Esophagus squamous epithelium (tissue), 5 donors: ENCODE measurements at regions not wholly inside any gene's neighbourhood (a gene's known extent, or its start where the extent isn't known, plus 50 kb on each side); places are given as distances from the start of the nearest gene placed in this dataset.

Experiments
- DNase-seq: peaks from one replicate; lab custom pipeline; 2025; lab: John Stamatoyannopoulos, UW
- H3K27ac ChIP-seq, 4 donors: fragments of 200-600 bp; sonication (generic); one replicate each; pipeline ENCODE4 v1.5.1; 2016 to 2019; ENCODE audit warnings: mild to moderate bottlenecking in 1 of 4
- H3K27me3 ChIP-seq, 4 donors: fragments of 200-600 bp; sonication (generic); 1 replicate in 3 of 4; 2 replicates in 1 of 4; pipeline versions ENCODE4 v1.5.1 to v1.6.0; 2017 to 2021; ENCODE audit warnings: antibody characterized with exemption in 1 of 4
- H3K36me3 ChIP-seq, 3 donors: fragments of 200-600 bp; sonication (generic); one replicate each; pipeline ENCODE4 v1.5.1; 2016 to 2019
- H3K4me1 ChIP-seq, 3 donors: fragments of 200-600 bp; sonication (generic); one replicate each; pipeline ENCODE4 v1.5.1; 2017 to 2019
- H3K4me3 ChIP-seq, 4 donors: fragments of 200-600 bp; sonication (generic); 1 replicate in 3 of 4; 2 replicates in 1 of 4; pipeline ENCODE4 v1.5.1; 2016 to 2019; ENCODE audit warnings: mild to moderate bottlenecking in 2 of 4, moderate library complexity in 1 of 4
- H3K9me3 ChIP-seq, 3 donors: fragments of 200-600 bp; sonication (generic); one replicate each; pipeline ENCODE4 v1.5.1; 2016 to 2019
- POLR2A ChIP-seq, 4 donors: fragments of 450-650 bp; IDR thresholded peaks; one replicate each; pipeline ENCODE4 v1.6.1; 2017; ENCODE audit warnings: antibody characterized with exemption in 4 of 4, mild to moderate bottlenecking in 4 of 4, moderate library complexity in 3 of 4
- WGBS, 2 donors: methylation state at CpG; one replicate each; pipeline ENCODE4 v1.1.5; 2018; 5-methylcytosine and 5-hydroxymethylcytosine counted together
- intact Hi-C: fragments of 100-400 bp; cut with DNase I; formaldehyde crosslinking; loops from one replicate; pipeline ENCODE4 v1.15.0; 2022
- TF ChIP-seq, protein P1 (sequence below), 6 experiments: fragments of 450-650 bp in 4 of 6; fragments of 200-600 bp in 2 of 6; sonication (generic) in 2 of 6; IDR thresholded peaks; one replicate each; pipeline ENCODE4 v1.5.1; 2016 to 2019; ENCODE audit warnings: antibody characterized with exemption in 6 of 6, mild to moderate bottlenecking in 4 of 6, moderate library complexity in 4 of 6
- donor health status: DM: yes; HTN: yes; CAD: no.

DNA sequence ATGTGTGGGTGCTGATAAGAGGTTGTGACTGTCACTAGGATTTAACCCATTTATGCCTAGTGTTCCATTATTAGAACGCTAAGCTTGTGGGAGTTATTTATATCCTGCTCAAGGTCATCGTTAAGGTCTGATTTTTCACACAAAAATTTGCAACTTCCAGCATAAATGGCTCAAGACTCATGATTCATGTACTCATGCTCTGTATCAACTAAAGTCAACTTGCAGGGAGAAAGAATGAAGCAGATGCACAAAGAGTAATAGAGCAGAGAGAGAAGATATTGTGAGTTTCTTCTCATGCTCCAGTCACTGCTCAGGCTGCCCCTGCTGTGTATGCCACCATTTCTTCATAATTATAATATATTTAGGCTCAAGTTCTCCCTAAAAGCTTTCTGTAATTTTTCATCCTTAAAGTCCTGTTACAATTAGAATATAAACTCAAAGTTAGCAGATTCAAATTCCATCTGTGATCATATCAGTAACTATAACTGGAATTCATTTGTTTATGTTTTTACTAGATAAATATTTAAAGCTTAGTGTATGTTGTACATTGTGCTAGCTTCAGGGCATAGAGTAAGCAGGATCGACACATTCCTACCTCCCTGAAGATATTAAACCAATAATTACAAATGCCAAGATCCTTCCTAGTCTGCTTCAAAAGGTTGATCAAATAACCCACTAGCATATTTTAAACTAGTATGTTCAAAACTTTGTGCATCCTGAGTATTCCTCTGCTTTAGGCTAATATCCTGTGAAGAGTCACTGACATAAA is 136.7 kb downstream of the NUDT12 start:
- Histone ChIP-seq H3K36me3 (no peaks in the 10 kb centered on the region), H3K4me3 (no peak overlapping the region), H3K27ac (no peak overlapping the region), H3K9me3 (no peaks in the 10 kb centered on the region), H3K27me3 (no peaks in the 10 kb centered on the region), H3K4me1 (no peaks in the 10 kb centered on the region)
- TF ChIP-seq, protein P1, sequence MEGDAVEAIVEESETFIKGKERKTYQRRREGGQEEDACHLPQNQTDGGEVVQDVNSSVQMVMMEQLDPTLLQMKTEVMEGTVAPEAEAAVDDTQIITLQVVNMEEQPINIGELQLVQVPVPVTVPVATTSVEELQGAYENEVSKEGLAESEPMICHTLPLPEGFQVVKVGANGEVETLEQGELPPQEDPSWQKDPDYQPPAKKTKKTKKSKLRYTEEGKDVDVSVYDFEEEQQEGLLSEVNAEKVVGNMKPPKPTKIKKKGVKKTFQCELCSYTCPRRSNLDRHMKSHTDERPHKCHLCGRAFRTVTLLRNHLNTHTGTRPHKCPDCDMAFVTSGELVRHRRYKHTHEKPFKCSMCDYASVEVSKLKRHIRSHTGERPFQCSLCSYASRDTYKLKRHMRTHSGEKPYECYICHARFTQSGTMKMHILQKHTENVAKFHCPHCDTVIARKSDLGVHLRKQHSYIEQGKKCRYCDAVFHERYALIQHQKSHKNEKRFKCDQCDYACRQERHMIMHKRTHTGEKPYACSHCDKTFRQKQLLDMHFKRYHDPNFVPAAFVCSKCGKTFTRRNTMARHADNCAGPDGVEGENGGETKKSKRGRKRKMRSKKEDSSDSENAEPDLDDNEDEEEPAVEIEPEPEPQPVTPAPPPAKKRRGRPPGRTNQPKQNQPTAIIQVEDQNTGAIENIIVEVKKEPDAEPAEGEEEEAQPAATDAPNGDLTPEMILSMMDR (IDR thresholded peaks at IDR 0.05), result no peak
- no peak for TF ChIP-seq POLR2A (IDR thresholded peaks at IDR 0.05)
- intact Hi-C loops, result no loop called here
- WGBS, 2 donors, result 52 to 62% methylated on average over 3 of the region's 3 CpGs
- DNase-seq, result no peak

DNA sequence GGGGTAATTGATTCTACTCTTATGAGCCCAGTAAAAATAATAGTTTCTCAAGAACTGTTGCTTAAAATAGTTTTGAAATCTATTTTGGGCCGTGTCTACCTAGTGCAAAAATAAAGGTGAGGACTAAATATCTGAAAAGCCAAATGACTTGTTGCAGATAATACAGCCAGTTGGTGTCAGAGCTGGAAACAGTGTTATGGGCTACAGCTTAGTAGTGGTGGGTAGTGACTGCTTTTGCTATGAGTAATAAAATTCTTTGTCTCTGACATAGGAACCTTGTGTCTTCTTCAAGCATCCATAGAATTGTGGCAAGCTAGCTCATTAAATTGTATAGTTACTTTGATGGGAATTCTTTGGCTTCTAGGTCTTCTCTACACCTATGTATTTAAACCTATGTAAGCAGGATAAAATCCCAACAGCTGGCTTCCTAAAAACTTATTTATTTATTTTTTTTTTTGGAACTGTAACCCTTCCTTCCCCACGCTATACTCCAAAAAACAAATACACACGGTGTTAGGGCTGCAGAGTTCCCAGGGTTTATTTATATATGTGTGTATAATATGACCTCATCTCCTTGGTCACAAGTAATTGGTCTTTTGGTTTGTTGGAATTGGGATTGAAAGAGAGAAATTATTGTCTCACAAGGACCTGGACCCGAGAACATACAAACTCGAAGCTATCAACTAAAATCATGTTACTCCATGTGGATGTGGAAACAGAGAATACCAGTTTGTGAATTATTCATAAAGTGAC is 138.0 kb downstream of the NUDT12 start:
- DNase-seq, result no peak
- no peak overlapping the region for H3K4me3 ChIP-seq
- H3K27ac ChIP-seq, result no peak overlapping the region
- WGBS, 2 donors, result 58 to 85% methylated on average over 5 of the region's 5 CpGs
- no peaks in the 10 kb centered on the region for H3K36me3 ChIP-seq
- intact Hi-C loops, result no loop called here
- no peaks in the 10 kb centered on the region for H3K27me3 ChIP-seq
- no peaks in the 10 kb centered on the region for H3K9me3 ChIP-seq
- H3K4me1 ChIP-seq, result no peaks in the 10 kb centered on the region
- TF ChIP-seq, protein P1 (IDR thresholded peaks at IDR 0.05), result no peak
- TF ChIP-seq POLR2A (IDR thresholded peaks at IDR 0.05), result no peak

DNA sequence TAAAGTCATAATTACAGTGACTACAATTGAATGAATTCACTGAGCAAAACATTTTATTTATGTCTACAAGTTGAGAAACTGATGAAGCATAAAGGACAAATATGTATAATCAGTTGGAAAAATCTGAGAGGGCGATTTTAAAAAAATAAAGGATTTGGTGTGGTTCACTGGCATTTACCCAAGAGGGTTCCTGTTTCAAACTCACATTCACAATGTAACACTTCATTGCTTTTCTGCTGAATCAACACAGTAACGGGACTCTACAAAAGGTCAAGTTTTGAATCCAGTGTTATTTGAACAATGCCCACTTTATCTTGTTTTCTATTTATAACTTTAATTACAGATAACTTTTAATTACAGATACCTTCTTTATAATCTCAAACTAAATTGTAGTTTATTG is 138.6 kb downstream of the NUDT12 start:
- no peaks in the 10 kb centered on the region for H3K36me3 ChIP-seq
- TF ChIP-seq, protein P1 (IDR thresholded peaks at IDR 0.05), result no peak
- TF ChIP-seq POLR2A (IDR thresholded peaks at IDR 0.05), result no peak
- H3K27ac ChIP-seq, result no peak overlapping the region
- WGBS, 2 donors, result 23 to 37% methylated on average over 2 of the region's 2 CpGs
- H3K4me1 ChIP-seq, result no peaks in the 10 kb centered on the region
- no peak overlapping the region for H3K4me3 ChIP-seq
- intact Hi-C loops, result no loop called here
- no peak for DNase-seq
- H3K9me3 ChIP-seq, result no peaks in the 10 kb centered on the region
- no peaks in the 10 kb centered on the region for H3K27me3 ChIP-seq

DNA sequence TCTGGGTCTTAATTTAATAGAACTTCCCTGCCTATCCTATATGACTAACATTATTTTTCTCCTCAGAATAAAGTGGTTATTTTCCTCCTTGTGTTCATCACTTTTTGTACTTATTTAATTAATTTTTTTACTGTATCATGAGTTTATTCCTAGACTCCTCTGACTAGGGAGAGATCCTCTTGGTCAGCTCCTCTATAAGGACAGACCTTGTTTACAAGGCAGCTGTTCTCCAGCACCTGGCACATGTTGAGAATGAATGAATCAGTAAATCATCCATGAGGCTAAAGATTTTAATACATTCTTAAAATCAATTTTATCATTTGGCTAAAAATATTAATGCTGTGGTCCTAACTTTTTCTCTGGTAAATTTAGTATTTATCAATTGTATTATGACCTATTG is 139.8 kb downstream of the NUDT12 start:
- intact Hi-C loops, result no loop called here
- TF ChIP-seq, protein P1 (IDR thresholded peaks at IDR 0.05), result no peak
- TF ChIP-seq POLR2A (IDR thresholded peaks at IDR 0.05), result no peak
- no peaks in the 10 kb centered on the region for H3K9me3 ChIP-seq
- H3K36me3 ChIP-seq, result no peaks in the 10 kb centered on the region
- H3K4me1 ChIP-seq, result no peaks in the 10 kb centered on the region
- H3K27me3 ChIP-seq, result no peaks in the 10 kb centered on the region
- no peak for DNase-seq
- H3K4me3 ChIP-seq, result no peak overlapping the region
- no peak overlapping the region for H3K27ac ChIP-seq

DNA sequence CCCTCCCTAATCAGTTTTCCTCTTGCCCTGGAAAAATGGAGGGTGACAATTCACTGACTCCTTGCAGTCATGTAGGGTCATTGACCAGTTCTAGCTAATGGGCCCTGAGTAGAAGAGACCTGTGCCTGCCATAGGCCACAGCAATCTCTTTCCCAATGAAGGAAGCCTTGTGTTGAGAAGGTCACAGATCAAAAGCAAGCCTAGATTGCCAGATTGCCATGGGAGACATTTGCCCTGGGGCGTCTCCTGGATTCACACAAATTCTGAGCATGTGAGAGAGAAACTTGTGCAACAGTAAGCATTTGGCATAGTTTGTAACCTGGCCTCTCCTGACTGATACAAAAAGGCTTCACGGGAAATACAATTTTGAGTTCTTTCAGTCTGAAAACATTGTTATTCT is 148.0 kb downstream of the NUDT12 start:
- Histone ChIP-seq H3K27me3 (no peaks in the 10 kb centered on the region), H3K36me3 (no peaks in the 10 kb centered on the region), H3K9me3 (no peaks in the 10 kb centered on the region), H3K4me3 (no peak overlapping the region), H3K27ac (no peak overlapping the region), H3K4me1 (no peaks in the 10 kb centered on the region)
- no peak for DNase-seq
- intact Hi-C loops, result no loop called here
- WGBS, 2 donors, result 61 to 73% methylated on average over 1 to 2 of the region's 2 CpGs
- TF ChIP-seq, protein P1 (IDR thresholded peaks at IDR 0.05), result no peak
- no peak for TF ChIP-seq POLR2A (IDR thresholded peaks at IDR 0.05)
